Endothelial cell (in vitro differentiated cells): ENCODE measurements at regions not wholly inside any gene's neighbourhood (a gene's known extent, or its start where the extent isn't known, plus 50 kb on each side); places are given as distances from the start of the nearest gene placed in this dataset.

Experiments used
- DNase-seq: peaks from one replicate; pipeline ENCODE4 v3.0.0; 2021; ENCODE audit warnings: low spot score
- H3K27ac Mint-ChIP-seq: one replicate; pipeline ENCODE4 v1.8.0; 2021; ENCODE audit warnings: mixed read lengths, inconsistent platforms; ENCODE audit not compliant: unreplicated experiment
- H3K27me3 Mint-ChIP-seq: one replicate; pipeline ENCODE4 v1.8.0; 2021; ENCODE audit warnings: mild to moderate bottlenecking, moderate library complexity, mixed read lengths, inconsistent platforms; ENCODE audit not compliant: unreplicated experiment
- H3K36me3 Mint-ChIP-seq: one replicate; pipeline ENCODE4 v1.8.0; 2021; ENCODE audit warnings: mild to moderate bottlenecking, low read depth, mixed read lengths, inconsistent platforms; ENCODE audit not compliant: unreplicated experiment
- H3K4me1 Mint-ChIP-seq: one replicate; pipeline ENCODE4 v1.8.0; 2021; ENCODE audit warnings: mild to moderate bottlenecking, mixed read lengths, inconsistent platforms; ENCODE audit not compliant: unreplicated experiment
- H3K4me3 Mint-ChIP-seq: one replicate; pipeline ENCODE4 v1.8.0; 2021; ENCODE audit warnings: mild to moderate bottlenecking, mixed read lengths, inconsistent platforms; ENCODE audit not compliant: unreplicated experiment
- H3K9me3 Mint-ChIP-seq: one replicate; pipeline ENCODE4 v1.8.0; 2021; ENCODE audit warnings: mixed read lengths, inconsistent platforms; ENCODE audit not compliant: unreplicated experiment
- CTCF ChIP-seq: fragments of 200-600 bp; sonication (generic); IDR thresholded peaks from one replicate; pipeline ENCODE4 v1.5.0; 2021; ENCODE audit warnings: antibody characterized with exemption; ENCODE audit not compliant: unreplicated experiment

- Mint-ChIP-seq H3K27ac (no peak overlapping the region), H3K4me1 (peaks cover 11% of the 10 kb centered on the region), H3K27me3 (peaks cover 2% of the 10 kb centered on the region), H3K9me3 (no peaks in the 10 kb centered on the region), H3K4me3 (no peak overlapping the region), H3K36me3 (no peaks in the 10 kb centered on the region)
- TF ChIP-seq CTCF = no peak
- peak; percentile 28 for DNase-seq
Measured at GRCh38 chr17:71830866-71831265, 290.0 kb upstream of the SOX9 start.

GRCh38 chr17:71842986-71843385 lies 277.8 kb upstream of the SOX9 start:
- Mint-ChIP-seq H3K27ac (no peak overlapping the region), H3K9me3 (no peaks in the 10 kb centered on the region), H3K4me1 (peaks cover 8% of the 10 kb centered on the region), H3K27me3 (no peaks in the 10 kb centered on the region), H3K4me3 (no peak overlapping the region), H3K36me3 (no peaks in the 10 kb centered on the region)
- no peak for DNase-seq
- TF ChIP-seq CTCF = no peak

- H3K4me1 Mint-ChIP-seq = no peaks in the 10 kb centered on the region
- no peak for TF ChIP-seq CTCF
- H3K9me3 Mint-ChIP-seq = no peaks in the 10 kb centered on the region
Measured at GRCh38 chr17:71845337-71845736, 275.5 kb upstream of the SOX9 start.

GRCh38 chr17:71846561-71847110 lies 274.2 kb upstream of the SOX9 start:
- Mint-ChIP-seq H3K4me1 (no peaks in the 10 kb centered on the region), H3K36me3 (no peaks in the 10 kb centered on the region), H3K9me3 (no peaks in the 10 kb centered on the region), H3K27ac (no peak overlapping the region), H3K4me3 (no peak overlapping the region), H3K27me3 (no peaks in the 10 kb centered on the region)
- no peak for DNase-seq
- TF ChIP-seq CTCF = no peak

More at GRCh38 chr17:71845337-71845736, 275.5 kb upstream of the SOX9 start:
- no peak for DNase-seq
- Mint-ChIP-seq H3K4me3 (no peak overlapping the region), H3K27ac (no peak overlapping the region), H3K36me3 (no peaks in the 10 kb centered on the region), H3K27me3 (no peaks in the 10 kb centered on the region)

GRCh38 chr17:71849783-71850768 lies 270.7 kb upstream of the SOX9 start:
- TF ChIP-seq CTCF = no peak
- Mint-ChIP-seq H3K9me3 (no peaks in the 10 kb centered on the region), H3K4me1 (no peaks in the 10 kb centered on the region), H3K27me3 (no peaks in the 10 kb centered on the region), H3K36me3 (no peaks in the 10 kb centered on the region), H3K4me3 (no peak overlapping the region), H3K27ac (no peak overlapping the region)
- no peak for DNase-seq
